ENCODE measurements at regions not wholly inside any gene's neighbourhood (a gene's known extent, or its start where the extent isn't known, plus 50 kb on each side); places are given as distances from the start of the nearest gene placed in this dataset.
"Not testable (repeated sequence)": the region's sequence is repeated elsewhere in the genome, so short reads cannot be mapped to it uniquely, and the experiment has no call there.

GRCh38 chr3:8353364-8353763 lies 148.3 kb upstream of the LMCD1 start:
- Histone ChIP-seq H3K4me1 (ENCODE audit: insufficient read depth) (no peaks in the 10 kb centered on the region), H3K9me2 (replicated peaks; ENCODE audit: insufficient read depth) (no peaks in the 10 kb centered on the region), H2AFZ (no peak overlapping the region), H3K27me3 (no peaks in the 10 kb centered on the region), H3K79me2 (no peaks in the 10 kb centered on the region), H3K4me2 (no peak overlapping the region), H3K9me3 (ENCODE audit: low read depth) (no peaks in the 10 kb centered on the region), H3K4me3 (no peak overlapping the region), H4K20me1 (ENCODE audit: insufficient read depth, poor library complexity, severe bottlenecking) (no peaks in the 10 kb centered on the region), H3K27ac (no peak overlapping the region), H3K36me3 (replicated peaks; ENCODE audit: insufficient read depth, low read depth) (no peaks in the 10 kb centered on the region)
- TF ChIP-seq EZH2phosphoT487 (IDR thresholded peaks at IDR 0.05; ENCODE audit: low read depth, severe bottlenecking, unreplicated experiment) (no peak), EZH2 (IDR thresholded peaks at IDR 0.05; ENCODE audit: borderline replicate concordance) (no peak), CTCF (IDR thresholded peaks at IDR 0.05; ENCODE audit: poor library complexity) (no peak)
- DNase-seq (ENCODE audit: low spot score) = no peak
- WGBS (ENCODE audit: low lambda C conversion rate, missing lambda C conversion rate) = 96% methylated on average over 2 of the region's 2 CpGs

- 100% methylated on average over 1 of the region's 1 CpG for WGBS (ENCODE audit: low lambda C conversion rate, missing lambda C conversion rate)
- Histone ChIP-seq H3K9me2 (replicated peaks; ENCODE audit: insufficient read depth) (no peaks in the 10 kb centered on the region), H3K36me3 (replicated peaks; ENCODE audit: insufficient read depth, low read depth) (no peaks in the 10 kb centered on the region), H4K20me1 (ENCODE audit: insufficient read depth, poor library complexity, severe bottlenecking) (no peaks in the 10 kb centered on the region), H3K4me3 (no peak overlapping the region), H3K79me2 (no peaks in the 10 kb centered on the region), H3K27ac (no peak overlapping the region), H3K27me3 (no peaks in the 10 kb centered on the region), H3K9me3 (ENCODE audit: low read depth) (no peaks in the 10 kb centered on the region), H2AFZ (no peak overlapping the region), H3K4me2 (no peak overlapping the region), H3K4me1 (ENCODE audit: insufficient read depth) (no peaks in the 10 kb centered on the region)
- no peak for TF ChIP-seq CTCF (IDR thresholded peaks at IDR 0.05; ENCODE audit: poor library complexity)
- TF ChIP-seq EZH2phosphoT487 (IDR thresholded peaks at IDR 0.05; ENCODE audit: low read depth, severe bottlenecking, unreplicated experiment) = no peak
- TF ChIP-seq EZH2 (IDR thresholded peaks at IDR 0.05; ENCODE audit: borderline replicate concordance) = no peak
- no peak for DNase-seq (ENCODE audit: low spot score)
Observed at GRCh38 chr3:8355346-8355745, 146.3 kb upstream of the LMCD1 start.

DNA sequence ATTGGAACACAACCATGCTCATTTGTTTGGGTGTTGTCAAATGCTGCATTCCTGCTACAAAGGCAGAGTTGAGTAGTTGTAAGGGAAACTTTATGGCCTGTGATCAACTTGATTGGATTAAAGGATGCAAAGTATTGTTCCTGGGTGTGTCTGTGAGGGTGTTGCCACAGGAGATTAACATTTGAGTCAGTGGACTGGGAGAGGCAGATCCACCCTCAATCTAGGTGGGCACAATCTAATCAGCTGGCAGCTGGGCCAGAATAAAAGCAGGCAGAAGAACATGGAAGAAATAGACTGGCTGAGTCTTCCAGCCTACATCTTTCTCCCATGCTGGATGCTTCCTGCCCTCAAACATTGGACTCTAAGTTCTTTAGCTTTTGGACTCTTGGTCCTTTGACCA lies 145.6 kb upstream of the LMCD1 start:
- H3K4me3 ChIP-seq; H3K27me3 ChIP-seq; H2AFZ ChIP-seq; H3K4me1 ChIP-seq (ENCODE audit: insufficient read depth); DNase-seq (ENCODE audit: low spot score); H3K9me2 ChIP-seq (replicated peaks; ENCODE audit: insufficient read depth); H3K79me2 ChIP-seq; H3K9me3 ChIP-seq (ENCODE audit: low read depth); H3K4me2 ChIP-seq; H3K27ac ChIP-seq; H4K20me1 ChIP-seq (ENCODE audit: insufficient read depth, poor library complexity, severe bottlenecking); H3K36me3 ChIP-seq (replicated peaks; ENCODE audit: insufficient read depth, low read depth): not testable (repeated sequence)

DNA sequence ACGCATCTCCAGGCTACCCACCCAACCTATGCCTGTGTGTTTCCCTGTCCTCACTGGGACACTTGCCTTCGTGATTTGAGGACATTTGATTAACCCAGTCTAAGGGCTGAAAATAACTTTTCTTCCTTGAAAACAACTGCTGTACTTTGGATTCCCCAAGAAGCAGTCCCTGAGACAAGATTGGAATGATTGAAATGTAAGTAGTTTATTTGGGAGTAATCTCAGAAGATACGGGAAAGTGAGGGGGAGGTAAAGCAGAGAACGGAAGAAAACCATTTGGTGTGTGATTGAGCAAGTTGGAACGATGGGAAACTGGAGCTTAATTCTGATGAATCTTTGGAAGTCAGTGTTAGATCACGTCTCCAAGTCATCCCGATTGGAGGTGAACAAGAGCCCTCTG lies 143.8 kb upstream of the LMCD1 start:
- no peak for DNase-seq (ENCODE audit: low spot score)
- no peaks in the 10 kb centered on the region for H3K9me2 ChIP-seq (replicated peaks; ENCODE audit: insufficient read depth)
- TF ChIP-seq EZH2phosphoT487 (IDR thresholded peaks at IDR 0.05; ENCODE audit: low read depth, severe bottlenecking, unreplicated experiment) = no peak
- TF ChIP-seq CTCF (IDR thresholded peaks at IDR 0.05; ENCODE audit: poor library complexity) = no peak
- no peak for TF ChIP-seq EZH2 (IDR thresholded peaks at IDR 0.05; ENCODE audit: borderline replicate concordance)
- H2AFZ ChIP-seq = no peak overlapping the region
- H3K4me1 ChIP-seq (ENCODE audit: insufficient read depth) = no peaks in the 10 kb centered on the region
- no peaks in the 10 kb centered on the region for H3K9me3 ChIP-seq (ENCODE audit: low read depth)
- no peaks in the 10 kb centered on the region for H3K36me3 ChIP-seq (replicated peaks; ENCODE audit: insufficient read depth, low read depth)
- H3K4me3 ChIP-seq = no peak overlapping the region
- no peaks in the 10 kb centered on the region for H3K79me2 ChIP-seq
- no peaks in the 10 kb centered on the region for H3K27me3 ChIP-seq
- no peaks in the 10 kb centered on the region for H4K20me1 ChIP-seq (ENCODE audit: insufficient read depth, poor library complexity, severe bottlenecking)
- WGBS (ENCODE audit: low lambda C conversion rate, missing lambda C conversion rate) = 81% methylated on average over 7 of the region's 7 CpGs
- no peak overlapping the region for H3K4me2 ChIP-seq
- H3K27ac ChIP-seq = no peak overlapping the region
